ENCODE measurements at regions not wholly inside any gene's neighbourhood (a gene's known extent, or its start where the extent isn't known, plus 50 kb on each side); places are given as distances from the start of the nearest gene placed in this dataset.

GRCh38 chr5:165780901-165781300, 2275.5 kb downstream of the MAT2B start:
- peaks cover 21% of the 10 kb centered on the region for H3K9me3 Mint-ChIP-seq
- no peak overlapping the region for H3K27ac Mint-ChIP-seq (ENCODE audit: low read depth)
- ATAC-seq (replicated peaks; ENCODE audit: extremely low read depth, poor library complexity, severe bottlenecking) (no peak), DNase-seq (ENCODE audit: low spot score in 2 of 2) (no peak)
- no peaks in the 10 kb centered on the region for H3K4me1 Mint-ChIP-seq
- no peaks in the 10 kb centered on the region for H3K27me3 Mint-ChIP-seq
- no peak overlapping the region for H3K4me3 Mint-ChIP-seq
- H3K36me3 Mint-ChIP-seq (ENCODE audit: insufficient read depth): no peaks in the 10 kb centered on the region

GRCh38 chr5:165781738-165782137, 2276.3 kb downstream of the MAT2B start:
- Mint-ChIP-seq H3K4me3 (no peak overlapping the region), H3K27ac (ENCODE audit: low read depth) (no peak overlapping the region), H3K4me1 (no peaks in the 10 kb centered on the region), H3K36me3 (ENCODE audit: insufficient read depth) (no peaks in the 10 kb centered on the region), H3K27me3 (no peaks in the 10 kb centered on the region), H3K9me3 (peaks cover 16% of the 10 kb centered on the region)
- ATAC-seq (replicated peaks; ENCODE audit: extremely low read depth, poor library complexity, severe bottlenecking) (no peak), DNase-seq (ENCODE audit: low spot score in 2 of 2) (no peak)

- no peak overlapping the region for H3K4me3 Mint-ChIP-seq
- H3K9me3 Mint-ChIP-seq: peaks cover 15% of the 10 kb centered on the region
- no peaks in the 10 kb centered on the region for H3K36me3 Mint-ChIP-seq (ENCODE audit: insufficient read depth)
- H3K4me1 Mint-ChIP-seq: no peaks in the 10 kb centered on the region
- no peak overlapping the region for H3K27ac Mint-ChIP-seq (ENCODE audit: low read depth)
- DNase-seq (ENCODE audit: low spot score in 2 of 2): no peak
- no peak for ATAC-seq (replicated peaks; ENCODE audit: extremely low read depth, poor library complexity, severe bottlenecking)
- no peaks in the 10 kb centered on the region for H3K27me3 Mint-ChIP-seq
Observed at GRCh38 chr5:165783024-165783423, 2277.6 kb downstream of the MAT2B start.

GRCh38 chr5:165786073-165786472, 2280.7 kb downstream of the MAT2B start:
- ATAC-seq (replicated peaks; ENCODE audit: extremely low read depth, poor library complexity, severe bottlenecking) (no peak), DNase-seq (ENCODE audit: low spot score in 2 of 2) (no peak)
- no peak overlapping the region for H3K27ac Mint-ChIP-seq (ENCODE audit: low read depth)
- H3K4me3 Mint-ChIP-seq: no peak overlapping the region
- H3K27me3 Mint-ChIP-seq: no peaks in the 10 kb centered on the region
- H3K36me3 Mint-ChIP-seq (ENCODE audit: insufficient read depth): no peaks in the 10 kb centered on the region
- no peaks in the 10 kb centered on the region for H3K4me1 Mint-ChIP-seq
- peaks cover 23% of the 10 kb centered on the region for H3K9me3 Mint-ChIP-seq

GRCh38 chr5:165795073-165795472, 2289.7 kb downstream of the MAT2B start:
- DNase-seq (ENCODE audit: low spot score in 2 of 2) (no peak), ATAC-seq (replicated peaks; ENCODE audit: extremely low read depth, poor library complexity, severe bottlenecking) (no peak)
- peaks cover 28% of the 10 kb centered on the region for H3K9me3 Mint-ChIP-seq
- H3K4me1 Mint-ChIP-seq: no peaks in the 10 kb centered on the region
- H3K36me3 Mint-ChIP-seq (ENCODE audit: insufficient read depth): peaks cover 2% of the 10 kb centered on the region
- no peak overlapping the region for H3K4me3 Mint-ChIP-seq
- no peak overlapping the region for H3K27ac Mint-ChIP-seq (ENCODE audit: low read depth)
- no peaks in the 10 kb centered on the region for H3K27me3 Mint-ChIP-seq

- Mint-ChIP-seq H3K27me3 (no peaks in the 10 kb centered on the region), H3K36me3 (ENCODE audit: insufficient read depth) (no peaks in the 10 kb centered on the region), H3K4me3 (no peak overlapping the region), H3K27ac (ENCODE audit: low read depth) (no peak overlapping the region), H3K9me3 (no peaks in the 10 kb centered on the region), H3K4me1 (no peaks in the 10 kb centered on the region)
- DNase-seq (ENCODE audit: low spot score in 2 of 2) (no peak), ATAC-seq (replicated peaks; ENCODE audit: extremely low read depth, poor library complexity, severe bottlenecking) (no peak)
Observed at GRCh38 chr5:165805756-165806155, 2300.3 kb downstream of the MAT2B start.

GRCh38 chr5:165808335-165808734, 2302.9 kb downstream of the MAT2B start:
- H3K4me3 Mint-ChIP-seq: no peak overlapping the region
- no peaks in the 10 kb centered on the region for H3K27me3 Mint-ChIP-seq
- no peaks in the 10 kb centered on the region for H3K4me1 Mint-ChIP-seq
- no peak for DNase-seq (ENCODE audit: low spot score in 2 of 2)
- no peaks in the 10 kb centered on the region for H3K36me3 Mint-ChIP-seq (ENCODE audit: insufficient read depth)
- no peak overlapping the region for H3K27ac Mint-ChIP-seq (ENCODE audit: low read depth)
- no peak for ATAC-seq (replicated peaks; ENCODE audit: extremely low read depth, poor library complexity, severe bottlenecking)
- H3K9me3 Mint-ChIP-seq: no peaks in the 10 kb centered on the region

- H3K4me1 Mint-ChIP-seq: no peaks in the 10 kb centered on the region
- H3K27me3 Mint-ChIP-seq: no peaks in the 10 kb centered on the region
- DNase-seq (ENCODE audit: low spot score in 2 of 2) (no peak), ATAC-seq (replicated peaks; ENCODE audit: extremely low read depth, poor library complexity, severe bottlenecking) (no peak)
- no peaks in the 10 kb centered on the region for H3K9me3 Mint-ChIP-seq
- H3K4me3 Mint-ChIP-seq: no peak overlapping the region
- H3K27ac Mint-ChIP-seq (ENCODE audit: low read depth): no peak overlapping the region
- H3K36me3 Mint-ChIP-seq (ENCODE audit: insufficient read depth): no peaks in the 10 kb centered on the region
Observed at GRCh38 chr5:165809914-165810313, 2304.5 kb downstream of the MAT2B start.

GRCh38 chr5:165829504-165829903, 2324.1 kb downstream of the MAT2B start:
- Mint-ChIP-seq H3K4me1 (no peaks in the 10 kb centered on the region), H3K36me3 (ENCODE audit: insufficient read depth) (no peaks in the 10 kb centered on the region), H3K4me3 (no peak overlapping the region), H3K9me3 (peaks cover 21% of the 10 kb centered on the region), H3K27ac (ENCODE audit: low read depth) (no peak overlapping the region), H3K27me3 (no peaks in the 10 kb centered on the region)
- ATAC-seq (replicated peaks; ENCODE audit: extremely low read depth, poor library complexity, severe bottlenecking): no peak
- no peak for DNase-seq (ENCODE audit: low spot score in 2 of 2)

- Mint-ChIP-seq H3K36me3 (ENCODE audit: insufficient read depth) (no peaks in the 10 kb centered on the region), H3K9me3 (peaks cover 39% of the 10 kb centered on the region), H3K27ac (ENCODE audit: low read depth) (no peak overlapping the region), H3K4me1 (no peaks in the 10 kb centered on the region), H3K4me3 (no peak overlapping the region), H3K27me3 (no peaks in the 10 kb centered on the region)
- ATAC-seq (replicated peaks; ENCODE audit: extremely low read depth, poor library complexity, severe bottlenecking): no peak
- no peak for DNase-seq (ENCODE audit: low spot score in 2 of 2)
Observed at GRCh38 chr5:165834891-165835290, 2329.5 kb downstream of the MAT2B start.

- ATAC-seq (replicated peaks; ENCODE audit: extremely low read depth, poor library complexity, severe bottlenecking) (no peak), DNase-seq (ENCODE audit: low spot score in 2 of 2) (no peak)
- Mint-ChIP-seq H3K4me3 (no peak overlapping the region), H3K9me3 (peaks cover 27% of the 10 kb centered on the region), H3K36me3 (ENCODE audit: insufficient read depth) (no peaks in the 10 kb centered on the region), H3K27ac (ENCODE audit: low read depth) (no peak overlapping the region), H3K27me3 (no peaks in the 10 kb centered on the region), H3K4me1 (no peaks in the 10 kb centered on the region)
Observed at GRCh38 chr5:165836046-165836445, 2330.6 kb downstream of the MAT2B start.

GRCh38 chr5:165837286-165837685, 2331.9 kb downstream of the MAT2B start:
- DNase-seq (ENCODE audit: low spot score in 2 of 2) (no peak), ATAC-seq (replicated peaks; ENCODE audit: extremely low read depth, poor library complexity, severe bottlenecking) (no peak)
- Mint-ChIP-seq H3K27me3 (no peaks in the 10 kb centered on the region), H3K9me3 (peaks cover 18% of the 10 kb centered on the region), H3K4me1 (no peaks in the 10 kb centered on the region), H3K36me3 (ENCODE audit: insufficient read depth) (no peaks in the 10 kb centered on the region), H3K27ac (ENCODE audit: low read depth) (no peak overlapping the region), H3K4me3 (no peak overlapping the region)

- DNase-seq (ENCODE audit: low spot score in 2 of 2) (no peak), ATAC-seq (replicated peaks; ENCODE audit: extremely low read depth, poor library complexity, severe bottlenecking) (no peak)
- Mint-ChIP-seq H3K4me1 (no peaks in the 10 kb centered on the region), H3K9me3 (peaks cover 23% of the 10 kb centered on the region), H3K4me3 (no peak overlapping the region), H3K27me3 (no peaks in the 10 kb centered on the region), H3K36me3 (ENCODE audit: insufficient read depth) (no peaks in the 10 kb centered on the region), H3K27ac (ENCODE audit: low read depth) (no peak overlapping the region)
Observed at GRCh38 chr5:165844571-165844970, 2339.2 kb downstream of the MAT2B start.

- Mint-ChIP-seq H3K27ac (ENCODE audit: low read depth) (no peak overlapping the region), H3K27me3 (no peaks in the 10 kb centered on the region), H3K4me3 (no peak overlapping the region), H3K4me1 (no peaks in the 10 kb centered on the region), H3K9me3 (peaks cover 26% of the 10 kb centered on the region), H3K36me3 (ENCODE audit: insufficient read depth) (no peaks in the 10 kb centered on the region)
- no peak for ATAC-seq (replicated peaks; ENCODE audit: extremely low read depth, poor library complexity, severe bottlenecking)
- no peak for DNase-seq (ENCODE audit: low spot score in 2 of 2)
Observed at GRCh38 chr5:165858118-165858517, 2352.7 kb downstream of the MAT2B start.
